ENCODE measurements at regions not wholly inside any gene's neighbourhood (a gene's known extent, or its start where the extent isn't known, plus 50 kb on each side); places are given as distances from the start of the nearest gene placed in this dataset.

DNA sequence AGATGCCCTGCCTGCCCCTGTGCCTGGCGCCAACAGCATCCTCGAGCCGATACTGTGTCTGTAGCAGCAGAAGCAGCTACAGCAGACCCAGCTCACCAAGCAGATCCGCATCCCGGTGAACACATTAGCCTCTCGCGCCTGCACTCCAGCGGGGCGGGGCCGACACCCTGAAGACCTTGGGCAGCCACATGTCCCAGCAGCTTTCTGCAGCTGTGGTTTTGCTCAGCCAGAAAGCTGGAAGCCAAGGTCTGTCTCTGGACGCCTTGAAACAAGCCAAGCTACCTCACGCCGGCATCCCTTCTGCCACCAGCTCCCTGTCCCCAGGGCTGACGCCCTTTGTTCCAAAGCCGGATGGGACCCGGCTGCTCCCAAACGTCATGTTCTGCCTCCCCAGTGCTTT, 59.6 kb downstream of the ACTBL2 start:
- POLR2A ChIA-PET = no interaction called here
- 80% methylated on average over 17 of the region's 17 CpGs for WGBS (ENCODE audit: missing lambda C conversion rate)
- no peak overlapping the region for H3K27ac ChIP-seq
- DNase-seq (ENCODE audit: low read depth in 1 of 2, low spot score in 1 of 2) = no peak
- H3K4me1 ChIP-seq = no peaks in the 10 kb centered on the region
- H3K4me3 ChIP-seq = no peak overlapping the region
- no peak for ATAC-seq
- no peak overlapping the region for H3K4me2 ChIP-seq
- no peak for FAIRE-seq
- CTCF ChIA-PET = interaction anchor here (0.6 to 3.4 kb wide), 4 partner anchors 11 to 125 kb away, joined by 3 to 10 read pairs (median 4); no protein-coding TSS in a partner anchor
- TF ChIP-seq, protein P1, sequence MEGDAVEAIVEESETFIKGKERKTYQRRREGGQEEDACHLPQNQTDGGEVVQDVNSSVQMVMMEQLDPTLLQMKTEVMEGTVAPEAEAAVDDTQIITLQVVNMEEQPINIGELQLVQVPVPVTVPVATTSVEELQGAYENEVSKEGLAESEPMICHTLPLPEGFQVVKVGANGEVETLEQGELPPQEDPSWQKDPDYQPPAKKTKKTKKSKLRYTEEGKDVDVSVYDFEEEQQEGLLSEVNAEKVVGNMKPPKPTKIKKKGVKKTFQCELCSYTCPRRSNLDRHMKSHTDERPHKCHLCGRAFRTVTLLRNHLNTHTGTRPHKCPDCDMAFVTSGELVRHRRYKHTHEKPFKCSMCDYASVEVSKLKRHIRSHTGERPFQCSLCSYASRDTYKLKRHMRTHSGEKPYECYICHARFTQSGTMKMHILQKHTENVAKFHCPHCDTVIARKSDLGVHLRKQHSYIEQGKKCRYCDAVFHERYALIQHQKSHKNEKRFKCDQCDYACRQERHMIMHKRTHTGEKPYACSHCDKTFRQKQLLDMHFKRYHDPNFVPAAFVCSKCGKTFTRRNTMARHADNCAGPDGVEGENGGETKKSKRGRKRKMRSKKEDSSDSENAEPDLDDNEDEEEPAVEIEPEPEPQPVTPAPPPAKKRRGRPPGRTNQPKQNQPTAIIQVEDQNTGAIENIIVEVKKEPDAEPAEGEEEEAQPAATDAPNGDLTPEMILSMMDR (IDR thresholded peaks at IDR 0.05) = no peak
- TF ChIP-seq CEBPB (IDR thresholded peaks at IDR 0.05) (no peak), EHF (CRISPR knock-in tag; IDR thresholded peaks at IDR 0.05) (no peak), FOXS1 (CRISPR knock-in tag; IDR thresholded peaks at IDR 0.05) (no peak), CBX2 (IDR thresholded peaks at IDR 0.05; ENCODE audit: borderline replicate concordance, low read depth) (no peak), HEYL (CRISPR knock-in tag; IDR thresholded peaks at IDR 0.05) (no peak)
- TF ChIP-seq, protein P2, sequence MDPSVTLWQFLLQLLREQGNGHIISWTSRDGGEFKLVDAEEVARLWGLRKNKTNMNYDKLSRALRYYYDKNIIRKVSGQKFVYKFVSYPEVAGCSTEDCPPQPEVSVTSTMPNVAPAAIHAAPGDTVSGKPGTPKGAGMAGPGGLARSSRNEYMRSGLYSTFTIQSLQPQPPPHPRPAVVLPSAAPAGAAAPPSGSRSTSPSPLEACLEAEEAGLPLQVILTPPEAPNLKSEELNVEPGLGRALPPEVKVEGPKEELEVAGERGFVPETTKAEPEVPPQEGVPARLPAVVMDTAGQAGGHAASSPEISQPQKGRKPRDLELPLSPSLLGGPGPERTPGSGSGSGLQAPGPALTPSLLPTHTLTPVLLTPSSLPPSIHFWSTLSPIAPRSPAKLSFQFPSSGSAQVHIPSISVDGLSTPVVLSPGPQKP (IDR thresholded peaks at IDR 0.05; ENCODE audit: low read depth, low read length) = no peak
- H3K9me3 ChIP-seq = no peaks in the 10 kb centered on the region

DNA sequence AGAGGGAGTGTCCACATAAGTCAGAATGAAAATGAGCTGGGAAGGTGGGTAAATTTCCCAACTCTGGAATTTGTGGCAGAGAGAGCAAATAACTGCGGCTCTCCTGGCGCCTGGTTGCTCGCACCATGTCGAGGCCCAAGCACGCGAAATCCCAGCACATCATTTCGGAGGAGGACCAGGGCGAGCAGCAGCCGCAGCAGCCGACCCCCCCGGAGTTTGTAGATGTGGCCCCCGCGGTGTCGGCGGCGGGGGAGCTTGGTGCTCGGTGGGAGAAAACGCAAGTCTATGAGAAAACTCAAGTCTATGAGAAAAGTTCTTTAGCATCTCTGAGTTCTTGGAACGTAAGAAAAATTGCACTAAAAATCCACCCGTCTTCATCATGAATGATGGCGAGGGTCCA, 60.3 kb downstream of the ACTBL2 start:
- CTCF ChIA-PET = interaction anchor here (1.3 to 3.4 kb wide), 5 partner anchors 10 to 124 kb away, joined by 3 to 10 read pairs (median 4); no protein-coding TSS in a partner anchor
- TF ChIP-seq, protein P3, sequence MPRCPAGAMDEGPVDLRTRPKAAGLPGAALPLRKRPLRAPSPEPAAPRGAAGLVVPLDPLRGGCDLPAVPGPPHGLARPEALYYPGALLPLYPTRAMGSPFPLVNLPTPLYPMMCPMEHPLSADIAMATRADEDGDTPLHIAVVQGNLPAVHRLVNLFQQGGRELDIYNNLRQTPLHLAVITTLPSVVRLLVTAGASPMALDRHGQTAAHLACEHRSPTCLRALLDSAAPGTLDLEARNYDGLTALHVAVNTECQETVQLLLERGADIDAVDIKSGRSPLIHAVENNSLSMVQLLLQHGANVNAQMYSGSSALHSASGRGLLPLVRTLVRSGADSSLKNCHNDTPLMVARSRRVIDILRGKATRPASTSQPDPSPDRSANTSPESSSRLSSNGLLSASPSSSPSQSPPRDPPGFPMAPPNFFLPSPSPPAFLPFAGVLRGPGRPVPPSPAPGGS (IDR thresholded peaks at IDR 0.05) = no peak
- TF ChIP-seq EHMT2 (IDR thresholded peaks at IDR 0.05; ENCODE audit: low read depth) (no peak), ZFP36 (IDR thresholded peaks at IDR 0.05; ENCODE audit: borderline replicate concordance, partially characterized antibody) (no peak), ZC3H11A (IDR thresholded peaks at IDR 0.05) (no peak), POLR2AphosphoS2 (conservative IDR thresholded peaks at IDR 0.05; ENCODE audit: low read length) (no peak), ESRRA (IDR thresholded peaks at IDR 0.05; ENCODE audit: borderline replicate concordance, low read length) (no peak), PHF8 (IDR thresholded peaks at IDR 0.05; ENCODE audit: borderline replicate concordance, low read depth) (no peak), ZSCAN20 (CRISPR knock-in tag; IDR thresholded peaks at IDR 0.05) (no peak), GATA3 (IDR thresholded peaks at IDR 0.05; ENCODE audit: borderline replicate concordance) (no peak), EHF (CRISPR knock-in tag; IDR thresholded peaks at IDR 0.05) (no peak)
- TF ChIP-seq, protein P4, sequence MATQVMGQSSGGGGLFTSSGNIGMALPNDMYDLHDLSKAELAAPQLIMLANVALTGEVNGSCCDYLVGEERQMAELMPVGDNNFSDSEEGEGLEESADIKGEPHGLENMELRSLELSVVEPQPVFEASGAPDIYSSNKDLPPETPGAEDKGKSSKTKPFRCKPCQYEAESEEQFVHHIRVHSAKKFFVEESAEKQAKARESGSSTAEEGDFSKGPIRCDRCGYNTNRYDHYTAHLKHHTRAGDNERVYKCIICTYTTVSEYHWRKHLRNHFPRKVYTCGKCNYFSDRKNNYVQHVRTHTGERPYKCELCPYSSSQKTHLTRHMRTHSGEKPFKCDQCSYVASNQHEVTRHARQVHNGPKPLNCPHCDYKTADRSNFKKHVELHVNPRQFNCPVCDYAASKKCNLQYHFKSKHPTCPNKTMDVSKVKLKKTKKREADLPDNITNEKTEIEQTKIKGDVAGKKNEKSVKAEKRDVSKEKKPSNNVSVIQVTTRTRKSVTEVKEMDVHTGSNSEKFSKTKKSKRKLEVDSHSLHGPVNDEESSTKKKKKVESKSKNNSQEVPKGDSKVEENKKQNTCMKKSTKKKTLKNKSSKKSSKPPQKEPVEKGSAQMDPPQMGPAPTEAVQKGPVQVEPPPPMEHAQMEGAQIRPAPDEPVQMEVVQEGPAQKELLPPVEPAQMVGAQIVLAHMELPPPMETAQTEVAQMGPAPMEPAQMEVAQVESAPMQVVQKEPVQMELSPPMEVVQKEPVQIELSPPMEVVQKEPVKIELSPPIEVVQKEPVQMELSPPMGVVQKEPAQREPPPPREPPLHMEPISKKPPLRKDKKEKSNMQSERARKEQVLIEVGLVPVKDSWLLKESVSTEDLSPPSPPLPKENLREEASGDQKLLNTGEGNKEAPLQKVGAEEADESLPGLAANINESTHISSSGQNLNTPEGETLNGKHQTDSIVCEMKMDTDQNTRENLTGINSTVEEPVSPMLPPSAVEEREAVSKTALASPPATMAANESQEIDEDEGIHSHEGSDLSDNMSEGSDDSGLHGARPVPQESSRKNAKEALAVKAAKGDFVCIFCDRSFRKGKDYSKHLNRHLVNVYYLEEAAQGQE (IDR thresholded peaks at IDR 0.05) = no peak
- TF ChIP-seq, protein P1 (IDR thresholded peaks at IDR 0.05) = no peak
- TF ChIP-seq, protein P5, sequence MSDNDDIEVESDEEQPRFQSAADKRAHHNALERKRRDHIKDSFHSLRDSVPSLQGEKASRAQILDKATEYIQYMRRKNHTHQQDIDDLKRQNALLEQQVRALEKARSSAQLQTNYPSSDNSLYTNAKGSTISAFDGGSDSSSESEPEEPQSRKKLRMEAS (IDR thresholded peaks at IDR 0.05) = no peak
- Histone ChIP-seq H3K9me3 (no peaks in the 10 kb centered on the region), H3K4me2 (no peak overlapping the region), H3K4me3 (no peak overlapping the region), H3K4me1 (no peaks in the 10 kb centered on the region), H3K27ac (no peak overlapping the region)
- POLR2A ChIA-PET = no interaction called here
- ATAC-seq = no peak
- no peak for FAIRE-seq
- no peak for DNase-seq (ENCODE audit: low read depth in 1 of 2, low spot score in 1 of 2)
- WGBS (ENCODE audit: missing lambda C conversion rate) = 84% methylated on average over 20 of the region's 21 CpGs
